NCI-H345 treated with DMSO at 0.1 percent for 48 hours (cell line): ENCODE measurements at regions not wholly inside any gene's neighbourhood (a gene's known extent, or its start where the extent isn't known, plus 50 kb on each side); places are given as distances from the start of the nearest gene placed in this dataset.
"Not testable (repeated sequence)": the region's sequence is repeated elsewhere in the genome, so short reads cannot be mapped to it uniquely, and the experiment has no call there.

Source experiments
- DNase-seq: peaks from one replicate; lab custom pipeline; 2025; ENCODE audit not compliant: unreplicated experiment; lab: John Stamatoyannopoulos, UW

DNA sequence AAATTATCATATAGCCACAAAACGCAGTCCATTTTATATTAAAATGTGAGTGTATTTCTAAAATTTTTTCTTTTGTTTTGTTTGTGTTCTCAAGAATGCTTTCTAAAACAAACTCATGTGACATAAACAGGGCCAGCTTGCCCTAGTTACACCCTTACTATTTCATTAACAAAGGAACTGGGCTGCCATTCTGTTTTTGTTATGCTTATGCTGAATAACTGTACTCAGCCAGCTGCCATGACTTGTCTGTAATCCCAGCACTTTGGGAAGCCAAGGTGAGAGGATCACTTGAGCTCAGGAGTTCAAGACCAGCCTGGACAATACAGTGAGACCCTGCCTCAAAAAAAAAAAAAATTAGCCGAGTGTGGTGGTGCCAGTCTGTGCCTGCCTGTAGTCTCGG is 66.0 kb upstream of the TMED7 start:
- DNase-seq: not testable (repeated sequence)

DNA sequence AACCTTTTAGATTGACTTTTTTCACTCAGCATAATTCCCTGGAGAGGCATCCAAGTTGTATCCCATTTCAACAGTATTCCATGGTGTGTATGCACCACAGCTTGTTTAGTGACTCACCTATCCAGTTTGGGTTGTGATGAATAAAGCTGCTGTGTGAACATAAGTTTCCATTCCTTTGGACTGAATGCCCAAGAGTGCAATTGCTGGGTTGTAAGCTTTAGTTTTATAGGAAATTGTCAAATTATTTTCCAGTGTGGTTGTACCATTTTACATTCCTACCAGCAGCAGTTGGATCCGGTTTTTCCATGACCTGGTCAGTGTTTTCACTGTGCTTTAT is 60.9 kb upstream of the TMED7 start:
- DNase-seq: no peak

DNA sequence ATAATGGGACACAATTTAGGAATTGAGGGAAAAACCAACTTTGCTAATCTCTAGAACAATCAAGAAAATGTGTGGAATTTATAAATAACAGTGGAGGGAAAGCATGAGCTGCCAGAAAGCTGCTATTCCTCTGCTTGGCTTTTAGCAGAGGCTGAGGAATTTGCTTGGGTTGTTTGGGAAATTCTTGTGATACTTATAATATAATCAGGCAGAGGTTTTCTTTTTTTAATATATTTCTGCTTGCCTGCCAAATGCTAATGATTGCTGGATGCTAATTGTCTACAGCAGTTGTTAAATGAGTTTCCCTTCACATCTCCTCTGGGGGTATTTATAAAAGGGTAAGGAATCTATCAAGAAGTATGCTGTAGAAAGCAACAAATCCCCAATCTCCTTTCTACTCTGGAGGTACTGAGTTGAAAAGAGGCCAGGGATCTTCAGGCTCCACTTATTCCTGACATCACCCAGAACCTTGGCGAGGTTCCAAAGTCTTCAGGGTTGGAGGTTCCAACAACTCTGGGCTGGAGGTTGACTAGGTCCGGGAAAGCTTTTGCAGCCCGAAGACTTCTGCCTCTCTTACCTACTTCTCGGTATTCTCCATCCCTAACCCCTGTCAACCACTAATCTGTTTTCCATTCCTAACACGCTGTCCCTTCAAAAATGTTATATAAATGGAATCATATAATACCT is 60.4 kb upstream of the TMED7 start:
- no peak for DNase-seq

DNA sequence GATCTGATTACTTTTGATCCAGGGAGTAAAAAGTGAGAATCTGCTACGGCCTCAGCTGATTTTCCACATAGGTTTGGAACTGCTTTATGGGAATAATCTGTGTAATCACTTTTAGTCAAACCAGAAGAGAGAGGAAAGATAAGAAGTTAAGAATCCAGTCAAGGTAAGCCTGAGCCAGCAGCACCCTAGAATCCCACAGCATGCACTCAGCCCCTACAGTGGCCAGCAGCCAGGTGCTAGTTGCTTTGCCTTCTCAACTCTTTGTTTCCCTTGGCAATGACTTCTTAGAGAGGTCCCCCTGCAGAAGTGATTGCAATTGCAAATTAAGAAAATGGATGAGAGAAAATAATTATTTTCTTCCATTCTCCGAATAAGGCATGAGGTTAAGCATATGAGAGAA is 59.7 kb upstream of the TMED7 start:
- DNase-seq: no peak

DNA sequence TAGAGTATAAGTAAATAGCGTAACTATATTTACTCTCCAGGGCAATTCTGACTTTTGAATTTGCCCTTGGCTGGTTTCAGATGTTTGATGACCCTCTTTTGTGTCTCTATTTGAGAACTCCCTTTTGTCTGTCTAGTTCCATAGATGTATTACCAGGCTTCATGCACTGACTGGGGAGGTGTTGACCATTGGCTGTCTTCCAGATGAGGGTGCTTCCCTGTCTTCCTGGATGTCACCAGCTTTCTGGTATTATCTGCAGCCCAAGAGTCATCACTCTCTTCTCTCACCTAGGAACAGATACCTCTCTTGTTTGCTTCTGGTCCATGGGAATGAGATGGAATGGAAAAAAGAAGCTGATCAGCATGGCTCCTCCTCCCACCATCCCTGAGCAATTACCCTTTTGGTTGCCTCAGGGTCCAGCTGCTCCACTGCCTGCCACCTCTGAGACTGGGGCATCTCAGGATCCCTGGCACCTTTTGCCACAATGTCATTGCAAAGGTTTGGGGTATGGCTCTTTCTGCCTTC is 58.7 kb upstream of the TMED7 start:
- no peak for DNase-seq

DNA sequence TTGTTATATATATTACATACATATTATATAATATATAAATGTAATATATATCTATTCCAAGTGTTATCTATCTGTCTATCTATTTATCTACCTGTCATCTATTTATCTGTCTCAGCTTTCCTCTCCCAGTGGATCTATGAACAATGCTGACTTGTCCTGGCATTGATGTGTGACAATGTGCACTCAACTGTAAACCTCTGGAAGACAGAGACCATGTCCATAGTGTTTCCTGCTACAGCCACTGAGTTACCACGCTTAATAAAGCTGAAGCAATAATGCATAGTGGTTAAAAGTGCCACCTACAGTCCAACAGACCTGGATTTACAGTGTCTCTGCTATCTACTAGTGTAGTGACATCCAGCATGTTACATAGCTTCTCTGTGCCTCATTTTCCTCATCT is 57.2 kb upstream of the TMED7 start:
- no peak for DNase-seq
